ENCODE measurements at regions not wholly inside any gene's neighbourhood (a gene's known extent, or its start where the extent isn't known, plus 50 kb on each side); places are given as distances from the start of the nearest gene placed in this dataset.

GRCh38 chr20:16201191-16201590, 372.1 kb downstream of the KIF16B start:
- no peak overlapping the region for H3K9ac ChIP-seq (ENCODE audit: extremely low read depth, low read length, poor library complexity, severe bottlenecking)
- TF ChIP-seq, protein P1, sequence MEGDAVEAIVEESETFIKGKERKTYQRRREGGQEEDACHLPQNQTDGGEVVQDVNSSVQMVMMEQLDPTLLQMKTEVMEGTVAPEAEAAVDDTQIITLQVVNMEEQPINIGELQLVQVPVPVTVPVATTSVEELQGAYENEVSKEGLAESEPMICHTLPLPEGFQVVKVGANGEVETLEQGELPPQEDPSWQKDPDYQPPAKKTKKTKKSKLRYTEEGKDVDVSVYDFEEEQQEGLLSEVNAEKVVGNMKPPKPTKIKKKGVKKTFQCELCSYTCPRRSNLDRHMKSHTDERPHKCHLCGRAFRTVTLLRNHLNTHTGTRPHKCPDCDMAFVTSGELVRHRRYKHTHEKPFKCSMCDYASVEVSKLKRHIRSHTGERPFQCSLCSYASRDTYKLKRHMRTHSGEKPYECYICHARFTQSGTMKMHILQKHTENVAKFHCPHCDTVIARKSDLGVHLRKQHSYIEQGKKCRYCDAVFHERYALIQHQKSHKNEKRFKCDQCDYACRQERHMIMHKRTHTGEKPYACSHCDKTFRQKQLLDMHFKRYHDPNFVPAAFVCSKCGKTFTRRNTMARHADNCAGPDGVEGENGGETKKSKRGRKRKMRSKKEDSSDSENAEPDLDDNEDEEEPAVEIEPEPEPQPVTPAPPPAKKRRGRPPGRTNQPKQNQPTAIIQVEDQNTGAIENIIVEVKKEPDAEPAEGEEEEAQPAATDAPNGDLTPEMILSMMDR (conservative IDR thresholded peaks at IDR 0.05): no peak
- peaks cover 13% of the 10 kb centered on the region for H3K27me3 Mint-ChIP-seq (ENCODE audit: insufficient read depth)
- no peaks in the 10 kb centered on the region for H3K36me3 ChIP-seq (ENCODE audit: control insufficient read depth, insufficient read depth, low read length)
- H3K27ac Mint-ChIP-seq: no peak overlapping the region
- no peak overlapping the region for H3K4me3 ChIP-seq (ENCODE audit: low read length)
- H3K4me1 Mint-ChIP-seq: no peaks in the 10 kb centered on the region
- whole genome bisulfite sequencing, 2 experiments (ENCODE audit: insufficient coverage in 1 of 2, insufficient read length in 1 of 2): 80 to 89% methylated on average over 3 to 4 of the region's 4 CpGs
- H3K27me3 ChIP-seq (ENCODE audit: control insufficient read depth, insufficient read depth, low read length, poor library complexity, severe bottlenecking): peaks cover 7% of the 10 kb centered on the region
- peaks cover 3% of the 10 kb centered on the region for H3K9me3 Mint-ChIP-seq
- DNase-seq: no peak
- no peaks in the 10 kb centered on the region for H3K36me3 Mint-ChIP-seq (ENCODE audit: low read depth)
- no peaks in the 10 kb centered on the region for H3K9me3 ChIP-seq (ENCODE audit: control insufficient read depth, low read length)
- no peak overlapping the region for H3K4me3 Mint-ChIP-seq
- no peaks in the 10 kb centered on the region for H3K4me1 ChIP-seq (ENCODE audit: control insufficient read depth, insufficient read depth, low read length)
- no peak overlapping the region for H3K27ac ChIP-seq (ENCODE audit: low read depth, low read length)

GRCh38 chr20:16197696-16198095, 375.6 kb downstream of the KIF16B start:
- no peak overlapping the region for H3K9ac ChIP-seq (ENCODE audit: extremely low read depth, low read length, poor library complexity, severe bottlenecking)
- Mint-ChIP-seq H3K4me1 (no peaks in the 10 kb centered on the region), H3K36me3 (ENCODE audit: low read depth) (no peaks in the 10 kb centered on the region), H3K27ac (no peak overlapping the region), H3K27me3 (ENCODE audit: insufficient read depth) (peaks cover 41% of the 10 kb centered on the region), H3K4me3 (no peak overlapping the region), H3K9me3 (peaks cover 3% of the 10 kb centered on the region)
- H3K4me1 ChIP-seq (ENCODE audit: control insufficient read depth, insufficient read depth, low read length): no peaks in the 10 kb centered on the region
- 88 to 93% methylated on average over 2 of the region's 2 CpGs for WGBS, 2 experiments (ENCODE audit: insufficient coverage in 1 of 2, insufficient read length in 1 of 2)
- no peak overlapping the region for H3K4me3 ChIP-seq (ENCODE audit: low read length)
- H3K9me3 ChIP-seq (ENCODE audit: control insufficient read depth, low read length): no peaks in the 10 kb centered on the region
- no peak overlapping the region for H3K27ac ChIP-seq (ENCODE audit: low read depth, low read length)
- TF ChIP-seq, protein P1 (conservative IDR thresholded peaks at IDR 0.05): no peak
- peaks cover 17% of the 10 kb centered on the region for H3K27me3 ChIP-seq (ENCODE audit: control insufficient read depth, insufficient read depth, low read length, poor library complexity, severe bottlenecking)
- no peaks in the 10 kb centered on the region for H3K36me3 ChIP-seq (ENCODE audit: control insufficient read depth, insufficient read depth, low read length)
- no peak for DNase-seq

DNA sequence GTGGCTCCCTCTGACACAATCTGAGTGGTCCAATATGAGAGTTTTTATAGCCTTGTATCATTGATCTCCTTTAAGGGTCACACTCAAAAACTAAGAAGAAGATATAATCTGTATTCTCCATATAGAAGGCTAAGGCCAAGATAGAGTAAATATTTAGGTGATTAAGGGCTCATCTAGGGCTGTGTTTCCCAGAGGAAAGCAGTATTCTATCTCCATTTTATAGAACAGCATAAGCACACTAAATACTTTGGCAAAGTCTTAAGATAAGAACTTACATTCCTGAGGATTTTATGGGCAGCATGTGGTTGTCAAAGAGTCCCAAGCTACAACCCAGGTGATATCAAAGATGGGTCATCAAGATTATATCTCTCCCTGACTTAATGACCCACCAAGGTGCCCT, 377.6 kb downstream of the KIF16B start:
- Histone ChIP-seq H3K9me3 (ENCODE audit: control insufficient read depth, low read length) (no peaks in the 10 kb centered on the region), H3K9ac (ENCODE audit: extremely low read depth, low read length, poor library complexity, severe bottlenecking) (no peak overlapping the region), H3K4me1 (ENCODE audit: control insufficient read depth, insufficient read depth, low read length) (no peaks in the 10 kb centered on the region), H3K4me3 (ENCODE audit: low read length) (no peak overlapping the region), H3K36me3 (ENCODE audit: control insufficient read depth, insufficient read depth, low read length) (no peaks in the 10 kb centered on the region), H3K27ac (ENCODE audit: low read depth, low read length) (no peak overlapping the region), H3K27me3 (ENCODE audit: control insufficient read depth, insufficient read depth, low read length, poor library complexity, severe bottlenecking) (peaks cover 37% of the 10 kb centered on the region)
- Mint-ChIP-seq H3K27ac (no peak overlapping the region), H3K36me3 (ENCODE audit: low read depth) (no peaks in the 10 kb centered on the region), H3K4me1 (no peaks in the 10 kb centered on the region), H3K4me3 (no peak overlapping the region), H3K9me3 (peaks cover 3% of the 10 kb centered on the region), H3K27me3 (ENCODE audit: insufficient read depth) (peaks cover 61% of the 10 kb centered on the region)
- TF ChIP-seq, protein P1 (conservative IDR thresholded peaks at IDR 0.05): no peak
- DNase-seq: no peak
